T follicular helper cell (primary cell): ENCODE measurements at regions not wholly inside any gene's neighbourhood (a gene's known extent, or its start where the extent isn't known, plus 50 kb on each side); places are given as distances from the start of the nearest gene placed in this dataset.

Experiments
- DNase-seq: peaks from one replicate; pipeline ENCODE4 v3.0.0-alpha.2; 2020; ENCODE audit warnings: low read depth

DNA sequence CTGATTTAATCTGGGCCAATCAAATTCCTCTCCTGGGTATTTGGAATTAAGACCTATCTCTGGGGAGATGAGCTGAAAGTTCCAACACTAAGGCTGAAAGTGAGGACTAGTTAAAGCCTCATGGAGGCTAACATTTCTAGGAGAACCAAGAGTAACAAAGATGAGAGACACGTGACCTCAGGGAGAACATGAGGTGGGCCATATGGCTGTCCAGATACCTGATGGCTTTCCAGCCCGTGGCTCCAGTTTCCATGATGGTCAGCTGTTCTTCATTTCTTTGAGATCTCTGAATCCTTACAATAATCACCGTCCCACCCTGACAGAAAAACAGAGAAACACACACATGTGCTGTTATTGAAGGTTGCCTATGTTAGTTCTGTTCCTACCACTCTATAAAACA, 66.1 kb downstream of the LEPR start:
- DNase-seq: no peak

DNA sequence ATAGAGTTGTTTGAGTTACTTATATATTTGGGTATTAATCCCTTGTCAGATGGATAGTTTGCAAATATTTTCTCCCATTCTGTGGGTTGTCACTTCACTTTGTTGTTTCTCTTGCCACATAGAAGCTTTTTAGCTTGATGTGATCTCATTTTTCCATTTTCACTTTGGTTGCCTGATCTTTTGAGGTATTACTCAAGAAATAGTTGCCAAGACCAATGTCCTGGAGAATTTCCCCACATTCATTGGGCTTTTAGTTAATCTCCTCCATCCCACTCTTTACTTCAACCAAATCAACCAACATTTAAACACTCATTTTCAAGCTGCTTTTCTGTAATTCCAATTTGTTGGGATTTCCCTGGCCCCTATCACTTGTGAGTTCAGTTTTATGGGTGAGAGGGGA, 69.0 kb downstream of the LEPR start:
- DNase-seq: no peak

DNA sequence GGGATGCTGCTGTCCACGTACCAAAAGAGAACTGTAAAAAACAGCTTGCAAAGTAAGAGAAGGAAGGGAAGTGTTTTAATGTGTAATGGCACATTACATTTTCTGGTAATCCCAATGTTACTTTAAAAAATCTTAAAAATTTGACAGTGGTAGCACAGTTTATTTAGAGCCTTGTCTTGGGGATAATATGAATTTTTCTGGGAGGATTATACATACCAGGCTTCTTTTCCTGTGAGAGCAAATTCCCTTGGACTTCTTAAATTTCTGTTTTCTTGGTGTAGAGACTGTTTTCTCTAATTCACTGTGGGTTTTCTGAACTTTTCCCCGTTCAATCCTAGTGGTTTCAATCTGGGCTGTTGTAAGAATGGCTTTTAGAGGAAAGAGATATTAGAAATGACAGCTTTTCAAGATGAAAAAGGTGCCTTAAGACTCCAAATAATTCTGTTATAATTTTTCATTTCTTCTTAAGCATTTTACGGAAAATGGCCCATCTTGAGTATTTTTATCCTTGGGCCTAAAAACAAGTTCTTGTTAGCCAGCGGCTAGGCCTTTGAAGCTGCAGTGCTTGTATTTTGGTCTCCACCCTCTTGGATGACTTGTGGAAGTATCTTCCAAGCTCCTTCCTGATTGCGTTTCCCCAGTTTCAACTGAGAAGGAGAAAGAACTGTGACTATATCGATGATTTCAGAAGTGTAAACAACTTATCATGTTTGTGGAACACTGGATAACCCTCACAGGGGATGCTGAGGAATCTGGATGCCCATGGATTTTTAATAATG, 70.0 kb downstream of the LEPR start:
- DNase-seq: no peak

DNA sequence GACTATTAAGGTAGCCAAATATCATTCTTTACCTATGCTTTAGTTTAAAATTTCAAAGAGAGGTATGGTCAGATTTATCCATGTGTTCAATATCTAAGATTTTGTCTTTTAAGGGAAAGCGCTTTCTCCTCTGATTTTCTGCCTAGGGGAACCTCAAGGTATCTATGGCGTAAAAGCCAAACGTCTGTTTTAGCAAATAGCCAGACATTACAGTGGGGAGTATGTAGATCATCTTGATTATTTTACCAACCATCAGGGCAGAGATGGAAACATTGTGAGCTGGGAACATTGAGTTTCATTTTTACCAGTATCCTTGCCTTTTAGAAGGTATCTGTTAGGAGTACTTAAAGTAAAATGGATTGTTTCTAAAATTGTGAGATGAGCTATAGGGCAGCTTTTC, 71.0 kb downstream of the LEPR start:
- DNase-seq: no peak

DNA sequence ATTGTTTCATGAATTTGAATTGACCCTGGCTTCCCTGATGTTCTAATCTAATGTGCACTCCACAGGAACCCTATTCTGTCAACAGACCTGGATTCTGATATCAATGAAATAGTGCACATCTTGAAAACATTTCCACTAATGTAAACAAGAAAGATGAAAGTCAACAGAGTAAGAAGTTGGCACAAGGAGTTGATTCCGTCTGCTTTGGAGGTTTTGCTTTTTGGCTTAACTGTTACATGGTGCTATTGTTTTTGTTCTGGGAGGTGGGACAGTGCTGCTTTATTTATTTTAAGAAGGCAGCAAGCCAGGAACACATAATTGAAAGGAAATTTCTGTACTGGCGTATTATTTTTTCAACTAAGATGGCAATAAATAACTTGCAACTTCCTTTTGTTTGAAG, 73.3 kb downstream of the LEPR start:
- no peak for DNase-seq

DNA sequence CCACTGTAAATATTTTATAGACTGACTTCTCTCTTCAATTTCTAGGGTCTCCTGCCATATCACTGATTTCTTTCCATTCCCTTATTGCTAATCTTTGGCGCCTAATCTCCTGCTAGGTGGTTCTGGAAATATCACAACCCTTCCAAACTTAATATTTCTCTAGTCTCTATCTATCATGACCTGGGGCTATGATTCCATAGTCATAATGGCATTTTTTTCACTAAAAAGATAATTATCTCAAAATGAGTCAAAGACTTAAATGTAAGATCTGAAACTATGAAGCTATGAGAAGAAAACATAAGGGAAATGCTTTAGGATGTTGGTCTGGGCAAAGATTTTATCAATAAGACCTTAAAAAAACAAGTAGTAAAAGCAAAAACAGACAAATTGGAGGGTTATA, 74.2 kb downstream of the LEPR start:
- DNase-seq: no peak

DNA sequence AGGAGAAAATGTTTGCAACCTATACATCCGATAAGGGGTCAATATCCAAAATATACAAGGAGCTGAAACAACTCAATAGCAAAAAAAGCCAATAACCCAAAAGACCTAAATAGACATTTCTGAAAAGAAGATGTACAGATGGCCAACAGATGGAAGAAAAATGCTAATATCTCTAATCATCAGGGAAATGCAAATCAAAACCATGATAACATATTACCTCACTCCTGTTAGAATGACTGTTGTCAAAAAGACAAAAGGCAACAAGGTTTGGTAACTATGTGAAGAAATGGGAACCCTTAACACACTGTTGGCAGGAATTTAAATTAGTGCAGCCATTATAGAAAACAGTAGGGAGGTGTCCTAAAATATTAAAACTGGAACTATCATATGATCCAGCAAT, 74.7 kb downstream of the LEPR start:
- DNase-seq: no peak

DNA sequence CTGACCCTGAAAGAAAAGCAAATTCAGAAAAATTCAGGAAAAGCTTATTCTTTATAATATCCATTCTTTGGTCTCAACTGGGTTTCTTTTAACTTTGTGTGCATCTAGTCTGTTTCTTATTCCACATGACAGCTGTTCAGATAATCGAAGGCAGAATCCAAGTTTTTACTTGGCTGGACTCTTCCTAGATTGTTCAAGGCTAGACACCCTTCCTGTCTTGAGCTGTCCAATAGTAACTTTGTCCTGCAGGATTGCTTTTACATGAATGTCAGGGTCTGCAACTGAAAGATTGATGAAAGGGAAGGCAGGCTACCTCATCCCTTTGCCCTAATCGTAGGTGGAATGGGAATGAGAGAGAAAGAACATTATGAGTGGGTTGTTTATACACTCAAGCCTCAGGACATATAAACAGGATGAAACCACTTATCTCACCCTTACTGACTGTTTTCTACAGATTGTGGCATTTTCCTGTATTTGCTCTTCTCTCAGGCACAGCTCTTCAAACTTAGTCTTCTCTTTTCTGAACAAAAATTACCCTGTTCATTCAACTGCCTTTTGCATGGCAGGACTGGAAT, 76.9 kb downstream of the LEPR start:
- DNase-seq: no peak

DNA sequence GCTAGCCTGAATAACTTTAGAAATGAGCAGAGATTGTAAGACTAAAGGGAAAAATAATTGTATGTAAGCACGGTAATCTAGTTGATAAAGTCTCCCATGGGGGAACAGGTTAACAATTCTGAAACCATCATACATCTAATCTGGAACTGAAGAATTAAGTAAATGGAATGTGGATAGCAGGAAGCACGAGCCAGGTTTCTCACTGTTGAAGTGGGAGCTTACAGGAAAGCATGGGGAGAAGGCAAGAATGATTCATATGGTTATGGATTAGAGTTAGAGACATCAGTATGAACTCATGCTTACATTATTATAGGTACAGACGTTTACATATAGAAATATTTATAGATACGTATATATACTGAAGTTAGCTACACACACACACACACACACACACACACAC, 83.0 kb downstream of the LEPR start:
- DNase-seq: no peak

DNA sequence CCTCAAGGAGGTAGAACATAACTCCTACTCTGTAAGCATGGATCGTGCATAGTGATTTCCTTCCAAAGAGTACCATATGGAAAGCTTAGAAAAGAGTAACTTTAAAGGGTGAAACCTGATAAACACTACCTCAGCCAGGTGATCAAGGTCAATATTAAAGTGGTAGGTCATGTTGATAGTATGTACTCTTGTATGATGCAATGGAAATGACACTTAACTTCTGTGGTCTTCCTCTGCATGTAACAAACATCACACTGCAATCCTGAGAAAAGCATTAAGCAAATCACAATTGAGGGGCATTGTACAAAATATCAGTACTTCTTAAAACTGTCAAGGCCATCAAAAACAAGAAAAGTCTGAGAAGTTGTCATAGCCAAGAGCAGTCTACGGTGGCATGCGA, 83.8 kb downstream of the LEPR start:
- DNase-seq: no peak

DNA sequence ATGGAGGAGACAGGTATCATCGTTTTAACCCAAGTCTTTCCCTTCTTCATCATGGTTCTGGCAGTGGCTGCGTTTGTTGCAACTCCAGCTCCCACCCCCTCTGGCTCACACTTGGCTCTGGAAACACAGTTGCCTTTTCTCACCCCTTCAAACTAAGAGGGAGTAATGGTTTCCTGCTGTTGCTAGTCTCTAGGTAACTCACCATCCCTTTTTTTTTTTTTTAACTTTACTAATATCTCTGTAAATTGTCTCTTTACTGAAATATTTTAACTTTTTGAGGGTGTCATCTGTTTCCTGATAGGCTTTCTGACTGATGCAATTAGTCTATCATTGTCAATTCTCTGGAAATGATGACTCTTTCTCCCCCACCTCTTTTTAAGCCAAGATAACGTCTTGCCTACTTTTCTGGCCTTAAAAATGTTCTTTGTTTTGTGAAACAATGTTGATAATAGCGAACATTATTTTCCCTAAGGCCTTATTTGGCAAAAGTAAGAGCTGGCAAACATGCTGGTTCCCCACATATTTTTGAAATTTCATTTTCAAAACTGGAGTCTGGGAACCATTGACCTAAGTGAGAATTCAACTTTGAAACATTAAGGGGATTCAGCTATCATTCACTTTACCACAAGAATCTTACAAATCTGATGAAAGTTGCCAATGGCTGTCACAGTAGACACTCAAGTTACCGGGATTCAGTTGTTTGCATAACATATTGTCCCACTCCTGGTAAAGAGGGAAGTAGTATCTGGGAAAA, 85.3 kb downstream of the LEPR start:
- no peak for DNase-seq

DNA sequence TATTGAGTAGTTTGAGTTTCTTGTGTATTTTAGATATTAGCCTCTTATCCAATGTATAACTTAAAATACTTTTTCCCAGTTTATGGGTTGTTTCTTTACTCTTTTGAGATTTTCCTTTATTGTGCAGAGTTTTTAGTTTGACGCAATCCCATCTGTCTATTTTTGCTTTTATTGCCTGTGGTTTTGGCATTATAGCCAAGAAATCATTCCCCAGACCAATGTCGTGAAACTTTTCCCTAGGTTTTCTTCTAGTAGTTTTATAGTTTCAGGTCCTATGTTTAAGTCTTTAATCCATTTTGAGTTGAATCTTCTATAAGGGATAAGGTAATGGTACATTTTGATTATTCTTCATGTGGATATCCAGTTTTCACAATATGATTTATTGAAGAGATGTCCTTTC, 87.6 kb downstream of the LEPR start:
- no peak for DNase-seq

DNA sequence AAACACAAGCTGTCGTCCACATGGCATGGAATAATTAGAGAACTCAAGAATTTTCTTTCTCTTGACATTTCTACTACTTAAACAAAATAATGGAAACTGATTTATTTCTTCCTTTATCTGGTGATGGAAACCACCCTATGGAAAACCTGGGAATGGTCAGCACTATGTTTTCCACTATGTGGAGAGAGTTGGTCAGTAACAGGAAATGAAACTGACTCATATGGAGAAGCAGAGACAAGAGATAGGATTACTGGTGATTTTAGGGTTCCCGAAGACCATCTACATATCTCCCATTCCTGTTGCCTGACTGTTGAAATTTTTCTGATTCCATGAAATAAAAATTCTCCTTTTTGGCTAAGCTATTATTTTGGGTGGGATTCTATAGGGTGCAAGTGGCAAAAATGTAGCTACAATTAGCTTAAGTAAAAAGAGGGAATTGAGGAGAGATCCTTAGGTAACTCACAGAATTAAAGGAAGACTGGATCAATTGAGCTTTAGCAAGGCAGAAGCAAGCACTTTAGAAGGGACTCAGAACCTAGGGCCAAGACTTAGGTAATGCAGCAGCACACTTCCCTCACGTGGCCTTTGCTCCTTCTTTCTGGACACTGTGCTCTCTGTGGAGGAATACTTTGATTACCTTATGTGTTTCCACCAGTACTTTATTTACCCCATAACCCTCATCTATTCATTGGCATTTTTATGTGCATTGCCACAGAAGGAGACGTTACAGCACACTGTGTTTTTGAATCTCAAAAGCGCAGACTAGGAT, 89.6 kb downstream of the LEPR start:
- no peak for DNase-seq

DNA sequence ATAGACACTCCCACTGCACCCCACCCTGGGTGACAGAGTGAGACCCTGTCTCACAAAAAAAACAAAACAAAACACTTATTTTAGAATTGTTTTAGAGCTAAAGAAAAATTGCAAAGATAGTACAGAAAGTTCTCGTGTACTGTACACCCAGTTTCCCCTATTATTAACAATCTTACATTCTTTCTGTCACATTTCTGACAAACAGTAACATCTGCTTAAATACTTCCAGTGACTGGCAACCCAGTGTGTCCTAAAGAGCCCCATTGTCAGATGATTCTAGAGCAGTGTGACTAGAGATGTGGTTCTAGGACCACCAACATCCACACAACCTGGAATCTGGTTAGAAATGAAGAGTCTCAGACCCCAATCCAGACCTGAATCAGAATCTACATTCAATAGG, 90.5 kb downstream of the LEPR start:
- DNase-seq: no peak

DNA sequence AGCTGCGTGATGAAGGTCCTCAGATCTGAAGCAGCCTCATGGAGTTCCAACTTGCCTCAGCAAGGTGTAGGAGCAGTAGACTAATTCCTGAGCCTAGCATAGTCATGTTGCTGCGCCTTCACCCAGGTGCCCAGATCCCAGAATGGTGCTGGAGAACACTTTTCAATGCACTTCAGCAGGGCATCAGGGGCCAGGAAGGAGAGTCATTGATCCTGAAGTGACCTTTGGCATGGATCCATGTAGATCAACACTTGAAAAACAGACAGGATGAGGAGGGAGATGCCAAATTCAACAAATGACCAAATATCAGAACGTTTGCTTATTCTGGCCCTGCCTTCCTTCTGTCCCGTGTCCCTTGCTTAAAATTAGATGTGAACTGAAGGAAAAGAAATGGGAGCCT, 91.9 kb downstream of the LEPR start:
- no peak for DNase-seq

DNA sequence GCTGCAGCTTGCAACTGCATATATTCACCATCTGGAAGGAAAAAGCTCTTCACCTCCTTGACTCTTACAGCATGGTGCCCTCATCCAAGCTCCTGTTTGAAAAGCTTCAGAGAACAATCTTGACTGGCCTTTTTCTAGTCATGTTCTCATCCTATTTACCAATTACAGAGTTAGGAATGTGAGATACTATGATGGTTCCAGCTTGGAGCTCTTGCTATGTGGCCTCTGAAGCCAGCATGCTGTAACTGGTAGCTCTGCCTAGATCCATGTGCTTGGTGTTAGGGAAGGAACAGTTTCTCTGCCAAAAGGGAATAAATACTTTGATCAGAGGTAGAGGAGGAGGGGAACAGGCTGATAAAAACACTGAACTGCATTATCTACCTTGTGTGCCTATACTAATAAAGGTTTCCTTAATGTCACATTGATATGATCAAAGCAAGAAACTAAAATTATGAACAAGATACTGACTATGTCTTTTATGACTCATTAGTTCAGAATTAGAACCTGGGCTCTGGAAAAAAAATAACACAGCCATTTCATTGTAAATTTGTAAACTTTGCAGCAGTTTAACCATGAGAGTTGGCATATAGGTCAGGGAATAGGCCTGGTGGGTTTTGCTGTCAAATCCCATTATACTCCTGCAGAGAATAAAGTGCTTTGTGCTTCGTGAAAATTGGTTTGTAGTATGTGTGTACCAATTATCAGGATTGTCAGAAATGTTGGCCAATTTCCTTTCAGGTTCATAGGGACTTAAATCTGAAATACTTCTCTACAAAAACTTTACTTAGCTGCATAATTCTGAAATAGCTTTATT, 92.7 kb downstream of the LEPR start:
- no peak for DNase-seq

DNA sequence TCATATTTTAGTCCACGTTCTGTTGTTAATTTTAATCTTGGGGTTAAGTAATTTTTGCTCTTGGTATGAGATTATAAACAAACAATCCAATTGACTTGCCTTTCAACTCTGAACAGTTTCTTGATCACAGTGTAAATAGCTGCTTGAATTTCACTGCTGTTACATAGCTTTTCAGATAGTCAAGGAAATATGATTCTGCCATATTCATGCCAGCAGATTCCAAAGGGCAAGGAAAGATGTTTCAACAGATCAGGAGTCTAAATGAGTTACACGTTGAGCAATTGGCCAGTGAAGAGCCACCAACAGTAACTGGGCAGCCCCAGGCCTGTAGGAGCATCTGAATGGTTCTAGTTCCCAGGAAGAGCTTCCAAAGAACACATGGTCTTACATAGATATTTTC, 93.6 kb downstream of the LEPR start:
- DNase-seq: no peak

DNA sequence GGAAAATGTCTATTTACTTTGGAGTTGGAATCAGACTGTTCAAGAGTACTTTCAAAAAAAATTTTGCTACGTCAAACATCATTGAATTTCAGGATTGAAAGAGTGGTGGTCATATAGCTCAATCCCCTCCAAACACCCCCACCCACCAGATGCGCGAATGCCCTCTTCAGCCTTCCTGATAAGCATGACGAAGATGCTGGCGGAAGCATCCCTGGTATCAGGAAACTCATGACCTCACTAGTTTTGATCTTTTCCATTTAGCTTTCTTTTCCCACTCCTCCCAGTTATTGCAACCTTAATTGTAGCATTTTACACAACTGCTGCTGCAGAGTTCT, 104.4 kb downstream of the LEPR start:
- no peak for DNase-seq

DNA sequence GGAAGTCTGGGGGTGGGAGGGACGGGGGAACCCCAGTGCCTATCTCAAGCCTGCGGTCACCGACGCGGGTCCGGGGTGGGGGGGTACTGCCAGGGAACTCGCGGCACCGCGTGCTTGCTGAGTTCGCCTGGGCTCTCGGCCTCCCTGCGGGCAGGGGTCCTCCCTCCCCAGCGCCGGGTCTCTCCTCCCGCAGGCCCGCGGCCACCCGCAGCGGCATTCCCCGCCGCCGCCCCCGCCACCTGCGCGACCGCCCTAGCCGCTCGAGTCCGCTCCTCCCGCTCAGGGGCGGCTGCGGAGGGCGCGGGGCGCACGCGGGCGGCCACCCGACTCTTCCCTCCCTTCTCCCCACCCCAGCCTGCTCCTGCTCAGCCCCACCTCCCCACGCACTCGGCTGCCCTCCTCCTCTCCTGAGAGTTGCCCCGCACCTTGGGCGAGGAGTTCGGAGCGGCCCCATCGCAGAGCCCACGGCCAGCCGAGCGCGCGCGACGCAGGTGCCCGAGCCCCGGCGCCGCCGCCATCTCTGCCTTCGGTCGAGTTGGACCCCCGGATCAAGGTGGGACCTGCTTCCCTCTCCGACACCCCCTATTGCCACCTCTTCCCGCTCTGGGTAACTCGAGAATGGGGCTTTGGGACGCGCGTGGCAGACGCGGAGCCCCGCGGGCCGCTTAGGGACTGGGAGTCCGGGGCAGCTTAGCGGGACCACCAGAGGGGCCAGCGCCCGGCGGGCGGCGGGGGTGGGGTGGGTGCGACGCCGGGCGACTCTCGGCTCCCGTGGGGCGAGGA, 105.0 kb downstream of the LEPR start:
- no peak for DNase-seq

DNA sequence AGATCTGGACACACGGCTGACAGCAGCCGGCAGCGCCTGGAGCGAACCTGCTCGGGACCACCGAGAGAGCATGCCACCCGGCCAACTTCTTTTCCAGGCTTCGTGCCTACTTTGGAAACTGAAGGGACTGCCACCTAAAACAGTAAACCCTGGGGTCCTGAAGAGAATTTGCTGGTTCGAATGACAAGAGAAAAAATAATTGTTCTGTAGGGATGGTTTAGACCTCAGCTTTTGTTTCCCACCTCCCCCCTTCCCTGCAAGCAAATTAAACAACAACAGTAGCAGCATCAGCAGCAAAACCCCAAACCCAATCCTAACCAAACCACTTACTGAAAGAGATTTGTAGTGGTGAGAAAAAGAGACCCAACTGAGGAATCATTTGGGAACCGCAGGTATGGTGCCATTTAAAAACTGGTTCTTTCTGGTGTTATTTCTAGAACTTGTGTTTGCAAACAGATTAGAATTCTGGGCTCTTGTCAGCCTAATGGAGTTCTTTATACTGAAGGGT, 105.6 kb downstream of the LEPR start:
- no peak for DNase-seq

DNA sequence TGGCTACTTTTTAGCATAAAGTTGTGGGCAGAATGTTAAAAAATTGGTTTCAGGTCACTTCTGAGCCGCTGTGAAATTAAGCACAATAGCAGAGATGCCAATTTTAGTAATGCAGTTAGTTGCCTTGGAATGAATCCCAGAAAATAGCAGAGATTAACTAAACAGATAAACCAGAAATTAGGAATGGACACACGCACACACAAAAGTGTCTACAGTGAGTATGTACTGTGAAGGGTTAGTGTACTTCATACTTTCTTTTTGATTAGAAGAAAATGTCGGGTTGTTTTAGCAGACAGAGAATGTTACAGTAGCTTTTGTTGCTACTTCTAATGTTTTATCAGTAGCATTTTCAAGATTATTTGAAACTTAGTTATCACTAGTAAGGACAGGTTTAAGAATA, 106.7 kb downstream of the LEPR start:
- no peak for DNase-seq
